IPS-20b (cell line): ENCODE measurements at regions not wholly inside any gene's neighbourhood (a gene's known extent, or its start where the extent isn't known, plus 50 kb on each side); places are given as distances from the start of the nearest gene placed in this dataset.
A peak's percentile ranks its signal among the peaks of the same experiment; 100 is the strongest.
"Not testable (repeated sequence)": the region's sequence is repeated elsewhere in the genome, so short reads cannot be mapped to it uniquely, and the experiment has no call there.

Experiments
- H3K27ac ChIP-seq: one replicate; pipeline ENCODE4 v1.5.1; 2013; ENCODE audit warnings: low read length
- H3K27me3 ChIP-seq: 2 replicates; pipeline ENCODE4 v1.6.1; 2013; ENCODE audit warnings: mild to moderate bottlenecking, low read length, inconsistent platforms; ENCODE audit not compliant: insufficient read depth
- H3K36me3 ChIP-seq: 2 replicates; pipeline ENCODE4 v1.6.1; 2013; ENCODE audit warnings: low read depth, mild to moderate bottlenecking, inconsistent platforms, low read length, moderate library complexity; ENCODE audit not compliant: insufficient read depth
- H3K4me1 ChIP-seq: 2 replicates; pipeline ENCODE4 v1.6.1; 2013; ENCODE audit warnings: mild to moderate bottlenecking, control low read depth, inconsistent platforms, low read length, moderate library complexity; ENCODE audit not compliant: insufficient read depth
- H3K4me3 ChIP-seq: 2 replicates; pipeline ENCODE4 v1.5.1; 2013; ENCODE audit warnings: mild to moderate bottlenecking, low read length, inconsistent platforms
- H3K9ac ChIP-seq: 2 replicates; pipeline ENCODE4 v1.6.1; 2013; ENCODE audit warnings: low read depth, mild to moderate bottlenecking, inconsistent platforms, low read length, moderate library complexity
- H3K9me3 ChIP-seq: 2 replicates; pipeline ENCODE4 v1.6.1; 2013; ENCODE audit warnings: mild to moderate bottlenecking, low read depth, low read length, inconsistent platforms; ENCODE audit not compliant: insufficient read depth

- Histone ChIP-seq H3K27me3 (no peaks in the 10 kb centered on the region), H3K9me3 (no peaks in the 10 kb centered on the region), H3K4me1 (no peaks in the 10 kb centered on the region; the same call in 1 of the 2 replicates), H3K4me3 (no peak overlapping the region), H3K36me3 (no peaks in the 10 kb centered on the region), H3K9ac (no peak overlapping the region), H3K27ac (no peak overlapping the region)
Observed at GRCh38 chr9:102225841-102226441, 487.5 kb upstream of the GRIN3A start.

GRCh38 chr9:102223320-102224136 is 485.1 kb upstream of the GRIN3A start:
- H3K36me3 ChIP-seq, H3K9me3 ChIP-seq, H3K4me1 ChIP-seq, H3K27ac ChIP-seq, H3K27me3 ChIP-seq: not testable (repeated sequence)
- Histone ChIP-seq H3K4me3 (peak overlapping the region; percentile 62), H3K9ac (peak overlapping the region; percentile 63; the same call in 1 of the 2 replicates)

GRCh38 chr9:102209176-102209575 is 470.7 kb upstream of the GRIN3A start:
- Histone ChIP-seq H3K36me3 (no peaks in the 10 kb centered on the region), H3K27ac (no peak overlapping the region), H3K9ac (no peak overlapping the region), H3K4me3 (no peak overlapping the region), H3K4me1 (no peaks in the 10 kb centered on the region), H3K27me3 (no peaks in the 10 kb centered on the region), H3K9me3 (no peaks in the 10 kb centered on the region)

GRCh38 chr9:102206432-102206831 is 468.0 kb upstream of the GRIN3A start:
- Histone ChIP-seq H3K9ac (no peak overlapping the region), H3K27me3 (no peaks in the 10 kb centered on the region), H3K9me3 (no peaks in the 10 kb centered on the region), H3K27ac (no peak overlapping the region), H3K4me1 (no peaks in the 10 kb centered on the region), H3K36me3 (no peaks in the 10 kb centered on the region), H3K4me3 (no peak overlapping the region)

- Histone ChIP-seq H3K27ac (no peak overlapping the region), H3K36me3 (no peaks in the 10 kb centered on the region), H3K9me3 (no peaks in the 10 kb centered on the region), H3K9ac (no peak overlapping the region), H3K4me3 (no peak overlapping the region), H3K4me1 (no peaks in the 10 kb centered on the region), H3K27me3 (no peaks in the 10 kb centered on the region)
Observed at GRCh38 chr9:102205251-102205650, 466.8 kb upstream of the GRIN3A start.

GRCh38 chr9:102202126-102202525 is 463.7 kb upstream of the GRIN3A start:
- H3K4me1 ChIP-seq = no peaks in the 10 kb centered on the region
- H3K9ac ChIP-seq = no peak overlapping the region
- H3K4me3 ChIP-seq = no peak overlapping the region
- no peaks in the 10 kb centered on the region for H3K27me3 ChIP-seq
- no peak overlapping the region for H3K27ac ChIP-seq
- no peaks in the 10 kb centered on the region for H3K9me3 ChIP-seq
- H3K36me3 ChIP-seq = no peaks in the 10 kb centered on the region

GRCh38 chr9:102185962-102186361 is 447.5 kb upstream of the GRIN3A start:
- no peaks in the 10 kb centered on the region; the same call in 1 of the 2 replicates for H3K9me3 ChIP-seq
- H3K27me3 ChIP-seq = no peaks in the 10 kb centered on the region
- no peaks in the 10 kb centered on the region for H3K4me1 ChIP-seq
- H3K36me3 ChIP-seq = no peaks in the 10 kb centered on the region
- H3K27ac ChIP-seq = no peak overlapping the region
- H3K4me3 ChIP-seq = no peak overlapping the region
- no peak overlapping the region for H3K9ac ChIP-seq

GRCh38 chr9:102185371-102185770 is 446.9 kb upstream of the GRIN3A start:
- no peaks in the 10 kb centered on the region for H3K4me1 ChIP-seq
- no peak overlapping the region for H3K9ac ChIP-seq
- no peaks in the 10 kb centered on the region for H3K36me3 ChIP-seq
- H3K27me3 ChIP-seq = no peaks in the 10 kb centered on the region
- no peak overlapping the region for H3K27ac ChIP-seq
- H3K9me3 ChIP-seq = peaks cover 5% of the 10 kb centered on the region; the same call in 1 of the 2 replicates
- H3K4me3 ChIP-seq = no peak overlapping the region

- Histone ChIP-seq H3K9ac (no peak overlapping the region), H3K4me1 (no peaks in the 10 kb centered on the region), H3K9me3 (peaks cover 24% of the 10 kb centered on the region), H3K4me3 (no peak overlapping the region), H3K27ac (no peak overlapping the region), H3K36me3 (no peaks in the 10 kb centered on the region), H3K27me3 (no peaks in the 10 kb centered on the region)
Observed at GRCh38 chr9:102178811-102179210, 440.4 kb upstream of the GRIN3A start.

- not testable (repeated sequence) for H3K4me3 ChIP-seq, H3K27me3 ChIP-seq, H3K9ac ChIP-seq, H3K36me3 ChIP-seq, H3K27ac ChIP-seq, H3K4me1 ChIP-seq
- H3K9me3 ChIP-seq = peaks cover 18% of the 10 kb centered on the region
Observed at GRCh38 chr9:102174202-102174601, 435.8 kb upstream of the GRIN3A start.

GRCh38 chr9:102164247-102164646 is 425.8 kb upstream of the GRIN3A start:
- Histone ChIP-seq H3K4me1 (no peaks in the 10 kb centered on the region), H3K9me3 (no peaks in the 10 kb centered on the region), H3K27me3 (no peaks in the 10 kb centered on the region), H3K27ac (no peak overlapping the region), H3K9ac (no peak overlapping the region), H3K36me3 (no peaks in the 10 kb centered on the region), H3K4me3 (no peak overlapping the region)

- H3K36me3 ChIP-seq, H3K27ac ChIP-seq, H3K4me1 ChIP-seq, H3K9me3 ChIP-seq, H3K9ac ChIP-seq, H3K27me3 ChIP-seq, H3K4me3 ChIP-seq: not testable (repeated sequence)
Observed at GRCh38 chr9:102153081-102153480, 414.6 kb upstream of the GRIN3A start.
